Kidney glomerular epithelial cell (primary cell): ENCODE measurements at regions not wholly inside any gene's neighbourhood (a gene's known extent, or its start where the extent isn't known, plus 50 kb on each side); places are given as distances from the start of the nearest gene placed in this dataset.

Source experiments
- DNase-seq: peaks from one replicate; lab custom pipeline; 2025; lab: John Stamatoyannopoulos, UW

- DNase-seq, result no peak
These were observed 474.3 kb downstream of the RSL24D1 start for GRCh38 chr15:54722342-54722986.

GRCh38 chr15:54719325-54719724 lies 477.4 kb downstream of the RSL24D1 start:
- no peak for DNase-seq

- DNase-seq, result no peak
These were observed 488.7 kb downstream of the RSL24D1 start for GRCh38 chr15:54707805-54708752.

GRCh38 chr15:54687628-54688027 lies 509.1 kb downstream of the RSL24D1 start:
- peak; percentile 32 for DNase-seq
